Activated T-cell treated with anti-CD3 and anti-CD28 coated beads for 48 hours (primary cell): ENCODE measurements at regions not wholly inside any gene's neighbourhood (a gene's known extent, or its start where the extent isn't known, plus 50 kb on each side); places are given as distances from the start of the nearest gene placed in this dataset.

ENCODE experiments used
- DNase-seq: peaks from one replicate; pipeline ENCODE4 v3.0.0-alpha.2; 2020; ENCODE audit warnings: low read depth

- no peak for DNase-seq
Measured at GRCh38 chr7:51785876-51786275, 469.3 kb upstream of the COBL start.

- no peak for DNase-seq
Measured at GRCh38 chr7:51785171-51785570, 468.6 kb upstream of the COBL start.

GRCh38 chr7:51783241-51783640, 466.6 kb upstream of the COBL start:
- no peak for DNase-seq

GRCh38 chr7:51778121-51778520, 461.5 kb upstream of the COBL start:
- DNase-seq = no peak

- no peak for DNase-seq
Measured at GRCh38 chr7:51774178-51774577, 457.6 kb upstream of the COBL start.

- DNase-seq = no peak
Measured at GRCh38 chr7:51772190-51772589, 455.6 kb upstream of the COBL start.

- no peak for DNase-seq
Measured at GRCh38 chr7:51764976-51765375, 448.4 kb upstream of the COBL start.

GRCh38 chr7:51759985-51760384, 443.4 kb upstream of the COBL start:
- DNase-seq = no peak

- DNase-seq = no peak
Measured at GRCh38 chr7:51757960-51758359, 441.4 kb upstream of the COBL start.

GRCh38 chr7:51732951-51733350, 416.3 kb upstream of the COBL start:
- DNase-seq = no peak

GRCh38 chr7:51732116-51732515, 415.5 kb upstream of the COBL start:
- DNase-seq = no peak

GRCh38 chr7:51731075-51731474, 414.5 kb upstream of the COBL start:
- DNase-seq = no peak

GRCh38 chr7:51727441-51727840, 410.8 kb upstream of the COBL start:
- DNase-seq = no peak

- DNase-seq = no peak
Measured at GRCh38 chr7:51706851-51707250, 390.2 kb upstream of the COBL start.

GRCh38 chr7:51705701-51706100, 389.1 kb upstream of the COBL start:
- DNase-seq = no peak

- DNase-seq = no peak
Measured at GRCh38 chr7:51702673-51703072, 386.1 kb upstream of the COBL start.

GRCh38 chr7:51701935-51702334, 385.3 kb upstream of the COBL start:
- DNase-seq = no peak

- no peak for DNase-seq
Measured at GRCh38 chr7:51700593-51701215, 384.1 kb upstream of the COBL start.

GRCh38 chr7:51693258-51693657, 376.6 kb upstream of the COBL start:
- DNase-seq = no peak

GRCh38 chr7:51689547-51689946, 372.9 kb upstream of the COBL start:
- no peak for DNase-seq

- DNase-seq = no peak
Measured at GRCh38 chr7:51685794-51686193, 369.2 kb upstream of the COBL start.

- no peak for DNase-seq
Measured at GRCh38 chr7:51680594-51681399, 364.2 kb upstream of the COBL start.

- no peak for DNase-seq
Measured at GRCh38 chr7:51679358-51679757, 362.7 kb upstream of the COBL start.

GRCh38 chr7:51666751-51667150, 350.1 kb upstream of the COBL start:
- no peak for DNase-seq
